ENCODE measurements at regions not wholly inside any gene's neighbourhood (a gene's known extent, or its start where the extent isn't known, plus 50 kb on each side); places are given as distances from the start of the nearest gene placed in this dataset.
"Not testable (repeated sequence)": the region's sequence is repeated elsewhere in the genome, so short reads cannot be mapped to it uniquely, and the experiment has no call there.

DNA sequence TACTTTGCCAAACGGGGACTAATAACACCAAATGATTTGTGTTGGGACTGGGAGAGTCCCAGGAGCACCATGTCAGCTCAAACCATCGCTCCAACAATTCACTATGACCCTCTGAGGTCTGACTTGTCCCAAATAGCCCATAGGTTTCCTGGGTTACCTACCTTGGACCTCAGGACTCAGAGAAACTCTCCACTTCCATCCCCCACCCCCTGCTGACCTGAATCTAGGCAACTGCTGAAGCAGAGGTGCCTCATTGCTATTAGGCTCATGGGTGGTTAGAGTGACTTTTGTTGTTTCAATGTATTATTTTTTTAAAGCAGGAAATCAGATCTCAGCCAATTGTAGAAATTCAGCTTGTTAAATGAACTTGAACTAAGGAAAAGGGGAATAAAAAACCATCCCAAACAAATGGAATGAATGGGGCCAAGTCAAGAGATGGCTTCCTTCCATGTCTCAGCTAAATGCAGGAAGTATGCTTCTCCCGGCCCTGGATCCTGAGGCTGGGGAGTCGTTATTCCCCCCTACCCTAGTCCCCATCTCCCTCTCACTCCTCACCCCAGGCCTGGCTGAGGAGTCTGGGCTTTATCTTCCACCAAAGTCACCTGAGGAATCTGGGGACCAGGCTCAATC, 80.9 kb upstream of the SLC24A4 start:
- H3K27me3 ChIP-seq: no peaks in the 10 kb centered on the region
- H3K27ac ChIP-seq (replicated peaks in 1 of 4): no peak overlapping the region
- TF ChIP-seq EP300 (IDR thresholded peaks at IDR 0.05): no peak
- no peak for DNase-seq (ENCODE audit: extremely low spot score)
- H3K4me3 ChIP-seq: no peak overlapping the region
- H3K9me3 ChIP-seq: peaks cover 0 to 28% (median 11%) of the 10 kb centered on the region in 4 donors
- intact Hi-C loops (cut with DNase I): no loop called here
- 63% methylated on average over 4 of the region's 4 CpGs for WGBS
- no peaks in the 10 kb centered on the region for H3K4me1 ChIP-seq
- H3K36me3 ChIP-seq: no peaks in the 10 kb centered on the region

DNA sequence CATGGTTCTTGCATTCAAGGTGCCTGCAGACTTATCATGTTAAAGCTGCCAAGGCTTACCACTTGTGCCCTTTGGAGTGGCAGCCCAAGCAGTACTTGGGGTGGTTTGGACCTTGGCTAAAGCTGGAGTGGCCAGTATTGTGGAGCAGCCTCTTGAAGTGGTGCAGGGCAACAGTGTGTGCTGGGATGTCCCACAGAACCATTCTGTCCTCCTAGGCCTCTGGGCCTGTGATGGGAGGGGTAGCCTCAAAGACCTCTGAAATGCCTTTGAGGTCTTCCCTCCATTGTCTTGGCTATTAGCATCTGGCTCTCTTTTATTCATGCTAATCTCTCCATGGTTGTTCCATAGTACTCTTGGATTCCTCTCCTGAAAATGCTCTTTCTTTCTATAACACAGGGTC, 78.2 kb upstream of the SLC24A4 start:
- no peak for DNase-seq (ENCODE audit: extremely low spot score)
- Histone ChIP-seq H3K4me1 (peaks cover 0 to 6% (median 0%) of the 10 kb centered on the region in 4 donors), H3K4me3 (no peak overlapping the region), H3K9me3 (peaks cover 0 to 28% (median 11%) of the 10 kb centered on the region in 4 donors), H3K36me3 (no peaks in the 10 kb centered on the region), H3K27ac (replicated peaks in 1 of 4) (no peak overlapping the region), H3K27me3 (peaks cover 0 to 9% (median 0%) of the 10 kb centered on the region in 4 donors)
- intact Hi-C loops (cut with DNase I): no loop called here
- TF ChIP-seq POLR2AphosphoS5 (IDR thresholded peaks at IDR 0.05) (no peak), POLR2A (IDR thresholded peaks at IDR 0.05; ENCODE audit: low read depth) (no peak), EP300 (IDR thresholded peaks at IDR 0.05) (no peak)
- TF ChIP-seq, protein P1, sequence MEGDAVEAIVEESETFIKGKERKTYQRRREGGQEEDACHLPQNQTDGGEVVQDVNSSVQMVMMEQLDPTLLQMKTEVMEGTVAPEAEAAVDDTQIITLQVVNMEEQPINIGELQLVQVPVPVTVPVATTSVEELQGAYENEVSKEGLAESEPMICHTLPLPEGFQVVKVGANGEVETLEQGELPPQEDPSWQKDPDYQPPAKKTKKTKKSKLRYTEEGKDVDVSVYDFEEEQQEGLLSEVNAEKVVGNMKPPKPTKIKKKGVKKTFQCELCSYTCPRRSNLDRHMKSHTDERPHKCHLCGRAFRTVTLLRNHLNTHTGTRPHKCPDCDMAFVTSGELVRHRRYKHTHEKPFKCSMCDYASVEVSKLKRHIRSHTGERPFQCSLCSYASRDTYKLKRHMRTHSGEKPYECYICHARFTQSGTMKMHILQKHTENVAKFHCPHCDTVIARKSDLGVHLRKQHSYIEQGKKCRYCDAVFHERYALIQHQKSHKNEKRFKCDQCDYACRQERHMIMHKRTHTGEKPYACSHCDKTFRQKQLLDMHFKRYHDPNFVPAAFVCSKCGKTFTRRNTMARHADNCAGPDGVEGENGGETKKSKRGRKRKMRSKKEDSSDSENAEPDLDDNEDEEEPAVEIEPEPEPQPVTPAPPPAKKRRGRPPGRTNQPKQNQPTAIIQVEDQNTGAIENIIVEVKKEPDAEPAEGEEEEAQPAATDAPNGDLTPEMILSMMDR (IDR thresholded peaks at IDR 0.05): no peak

DNA sequence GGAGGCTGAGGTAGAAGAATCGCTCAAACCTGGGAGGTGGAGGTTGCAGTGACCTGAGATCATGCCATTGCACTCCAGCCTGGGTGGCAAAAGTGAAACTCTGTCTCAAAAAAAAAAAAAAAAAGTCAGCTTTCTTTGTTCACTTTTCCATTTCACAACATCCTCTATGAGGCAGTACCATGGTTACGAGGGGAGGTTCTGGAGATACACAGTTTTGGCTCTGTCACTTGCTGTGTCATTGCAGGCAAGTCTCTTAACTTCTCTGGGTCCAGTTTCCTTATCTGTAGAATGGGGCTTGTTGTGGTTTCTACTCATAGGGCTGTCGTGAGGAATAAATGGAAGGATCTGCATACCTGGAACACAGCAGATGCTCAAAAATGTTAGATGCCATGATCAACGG, 75.6 kb upstream of the SLC24A4 start:
- intact Hi-C loops (cut with DNase I): no loop called here
- no peaks in the 10 kb centered on the region for H3K36me3 ChIP-seq
- H3K4me3 ChIP-seq: no peak overlapping the region
- WGBS: 81% methylated on average over 4 of the region's 4 CpGs
- H3K4me1 ChIP-seq: peaks cover 0 to 6% (median 0%) of the 10 kb centered on the region in 4 donors
- no peak overlapping the region for H3K27ac ChIP-seq (replicated peaks in 1 of 4)
- peaks cover 0 to 22% (median 11%) of the 10 kb centered on the region in 4 donors for H3K9me3 ChIP-seq
- peaks cover 0 to 19% (median 0%) of the 10 kb centered on the region in 4 donors for H3K27me3 ChIP-seq
- no peak for DNase-seq (ENCODE audit: extremely low spot score)
- no peak for TF ChIP-seq POLR2A (IDR thresholded peaks at IDR 0.05; ENCODE audit: low read depth)
- no peak for TF ChIP-seq POLR2AphosphoS5 (IDR thresholded peaks at IDR 0.05)
- no peak for TF ChIP-seq EP300 (IDR thresholded peaks at IDR 0.05)
- TF ChIP-seq, protein P1 (IDR thresholded peaks at IDR 0.05): no peak

DNA sequence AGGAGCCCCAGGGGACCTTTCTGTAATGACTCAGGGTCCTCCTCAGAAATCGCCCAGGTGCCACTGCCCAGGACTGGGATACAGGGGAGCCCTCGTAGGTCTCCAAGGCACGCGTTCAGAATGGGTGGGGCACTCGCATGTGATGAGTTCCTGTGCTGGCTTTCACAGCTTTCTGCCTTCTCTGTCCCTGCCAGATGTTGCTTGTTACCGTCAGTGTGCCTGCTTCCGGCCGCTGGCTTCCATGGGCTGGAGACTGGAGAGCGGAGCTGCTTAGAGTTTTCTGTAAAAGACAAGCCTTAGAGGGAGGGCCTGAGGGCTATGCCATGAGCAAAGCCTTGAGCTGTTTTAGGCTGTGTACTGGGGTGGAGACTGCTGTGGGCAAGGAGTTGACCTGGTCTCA, 75.0 kb upstream of the SLC24A4 start:
- WGBS: 64% methylated on average over 8 of the region's 9 CpGs
- TF ChIP-seq EP300 (IDR thresholded peaks at IDR 0.05) (no peak), POLR2A (IDR thresholded peaks at IDR 0.05; ENCODE audit: low read depth) (no peak), POLR2AphosphoS5 (IDR thresholded peaks at IDR 0.05) (no peak)
- TF ChIP-seq, protein P1 (IDR thresholded peaks at IDR 0.05): no peak
- H3K27ac ChIP-seq (replicated peaks in 1 of 4): no peak overlapping the region
- peaks cover 0 to 22% (median 11%) of the 10 kb centered on the region in 4 donors for H3K9me3 ChIP-seq
- no peak overlapping the region for H3K4me3 ChIP-seq
- DNase-seq (ENCODE audit: extremely low spot score): no peak
- H3K4me1 ChIP-seq: peaks cover 0 to 6% (median 0%) of the 10 kb centered on the region in 4 donors
- intact Hi-C loops (cut with DNase I): no loop called here
- no peaks in the 10 kb centered on the region for H3K36me3 ChIP-seq
- H3K27me3 ChIP-seq: peaks cover 0 to 20% (median 0%) of the 10 kb centered on the region in 4 donors

GRCh38 chr14:92248696-92249095, 74.3 kb upstream of the SLC24A4 start:
- no peak for DNase-seq (ENCODE audit: extremely low spot score)
- H3K36me3 ChIP-seq: no peaks in the 10 kb centered on the region
- TF ChIP-seq POLR2AphosphoS5 (IDR thresholded peaks at IDR 0.05): no peak
- TF ChIP-seq, protein P1 (IDR thresholded peaks at IDR 0.05): no peak
- TF ChIP-seq POLR2A (IDR thresholded peaks at IDR 0.05; ENCODE audit: low read depth): no peak
- no peak for TF ChIP-seq EP300 (IDR thresholded peaks at IDR 0.05)
- intact Hi-C loops (cut with DNase I): no loop called here
- 19% methylated on average over 3 of the region's 3 CpGs for WGBS
- peaks cover 0 to 6% (median 0%) of the 10 kb centered on the region in 4 donors for H3K4me1 ChIP-seq
- H3K27me3 ChIP-seq: peaks cover 0 to 20% (median 0%) of the 10 kb centered on the region in 4 donors
- H3K4me3 ChIP-seq: no peak overlapping the region
- H3K9me3 ChIP-seq: peaks cover 0 to 22% (median 11%) of the 10 kb centered on the region in 4 donors
- H3K27ac ChIP-seq (replicated peaks in 1 of 4): no peak overlapping the region

DNA sequence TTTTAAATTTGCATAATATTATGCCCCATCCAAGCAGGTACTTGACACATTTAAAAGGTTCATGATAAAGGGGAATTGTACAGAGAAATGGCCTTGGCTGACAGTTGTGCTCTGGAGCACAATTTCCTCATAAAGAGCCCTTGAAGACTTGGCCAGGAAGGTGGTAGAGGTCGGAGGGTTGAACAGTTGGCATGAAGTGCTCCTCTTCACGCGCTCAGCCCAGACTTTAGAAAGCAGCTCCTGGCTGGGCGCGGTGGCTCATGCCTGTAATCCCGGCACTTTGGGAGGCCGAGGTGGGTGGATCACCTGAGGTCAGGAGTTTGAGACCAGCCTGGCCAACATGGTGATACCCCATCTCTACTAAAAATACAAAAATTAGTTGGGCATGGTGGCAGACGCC, 72.6 kb upstream of the SLC24A4 start:
- peaks cover 0 to 12% (median under 1%) of the 10 kb centered on the region in 4 donors for H3K9me3 ChIP-seq
- peaks cover 0 to 15% (median 11%) of the 10 kb centered on the region in 4 donors for H3K4me1 ChIP-seq
- 84% methylated on average over 7 of the region's 8 CpGs for WGBS
- H3K27ac ChIP-seq (replicated peaks in 1 of 4); H3K4me3 ChIP-seq; H3K36me3 ChIP-seq; intact Hi-C loops (cut with DNase I); DNase-seq (ENCODE audit: extremely low spot score): not testable (repeated sequence)
- peaks cover 0 to 33% (median 0%) of the 10 kb centered on the region in 4 donors for H3K27me3 ChIP-seq

Measured in esophagus muscularis mucosa (tissue), 4 donors.